DND-41 (cell line): ENCODE measurements at regions not wholly inside any gene's neighbourhood (a gene's known extent, or its start where the extent isn't known, plus 50 kb on each side); places are given as distances from the start of the nearest gene placed in this dataset.

Source experiments
- ATAC-seq: fragments of 200-7000 bp; cut with Tn5 transposase; 3 replicates; pipeline ENCODE4 v1.9.1; 2021; ENCODE audit warnings: low read depth; ENCODE audit not compliant: insufficient read depth
- DNase-seq: peaks from one replicate; pipeline ENCODE4 v3.0.0-alpha.2; 2020
- H2AFZ ChIP-seq: 2 replicates; pipeline ENCODE4 v1.6.0; 2012; ENCODE audit warnings: low read depth, low read length
- H3K27ac ChIP-seq: 2 replicates; pipeline ENCODE4 v1.5.1; 2012; ENCODE audit warnings: low read length, inconsistent platforms
- H3K27me3 ChIP-seq: fragments of 200-600 bp; sonication (generic); 2 replicates; pipeline ENCODE4 v1.6.0; 2012; ENCODE audit warnings: low read length, mild to moderate bottlenecking, inconsistent platforms; ENCODE audit not compliant: insufficient read depth, poor library complexity
- H3K36me3 ChIP-seq: 2 replicates; pipeline ENCODE4 v1.5.1; 2012; ENCODE audit warnings: low read length, inconsistent platforms; ENCODE audit not compliant: insufficient read depth
- H3K4me1 ChIP-seq: 2 replicates; pipeline ENCODE4 v1.5.1; 2012; ENCODE audit warnings: mild to moderate bottlenecking, low read length; ENCODE audit not compliant: insufficient read depth
- H3K4me2 ChIP-seq: 2 replicates; pipeline ENCODE4 v1.6.0; 2012; ENCODE audit warnings: mild to moderate bottlenecking, moderate library complexity, low read length, inconsistent platforms; ENCODE audit not compliant: insufficient read depth
- H3K4me3 ChIP-seq, 2 experiments: fragments of 200-600 bp in 1 of 2; shearing (Covaris generic) in 1 of 2; 2 replicates each; pipeline ENCODE4 v1.5.1; 2012 to 2016; ENCODE audit warnings: inconsistent platforms in 2 of 2, low read length in 2 of 2, mild to moderate bottlenecking in 2 of 2, low read depth in 1 of 2, moderate library complexity in 1 of 2
- H3K79me2 ChIP-seq: 2 replicates; pipeline ENCODE4 v1.6.0; 2012; ENCODE audit warnings: low read length, inconsistent platforms; ENCODE audit not compliant: insufficient read depth
- H3K9ac ChIP-seq: 2 replicates; pipeline ENCODE4 v1.6.0; 2012; ENCODE audit warnings: low read depth, mild to moderate bottlenecking, inconsistent platforms, low read length, moderate library complexity
- H3K9me3 ChIP-seq: 2 replicates; pipeline ENCODE4 v1.5.1; 2012; ENCODE audit warnings: low read length, moderate library complexity, mild to moderate bottlenecking, inconsistent platforms; ENCODE audit not compliant: insufficient read depth, severe bottlenecking
- H4K20me1 ChIP-seq: 2 replicates; pipeline ENCODE4 v1.6.0; 2012; ENCODE audit warnings: low read length; ENCODE audit not compliant: insufficient read depth
- CTCF ChIP-seq: IDR thresholded peaks from 2 replicates; pipeline ENCODE4 v1.5.1; 2012; ENCODE audit warnings: borderline replicate concordance, low read length, moderate library complexity, mild to moderate bottlenecking; ENCODE audit not compliant: poor library complexity, severe bottlenecking; ENCODE audit errors: extremely low read depth
- EZH2 ChIP-seq: IDR thresholded peaks from 3 replicates; pipeline ENCODE4 v1.6.1; 2012; ENCODE audit warnings: borderline replicate concordance, low read depth, mild to moderate bottlenecking, moderate library complexity, low read length, inconsistent platforms; ENCODE audit not compliant: severe bottlenecking

GRCh38 chr7:109868215-109868860 lies 1222.6 kb upstream of the LRRN3 start:
- no peaks in the 10 kb centered on the region for H4K20me1 ChIP-seq
- ATAC-seq (no peak), DNase-seq (no peak)
- no peaks in the 10 kb centered on the region for H3K27me3 ChIP-seq
- no peak overlapping the region for H3K9ac ChIP-seq
- no peak overlapping the region for H3K4me3 ChIP-seq
- H3K79me2 ChIP-seq = no peaks in the 10 kb centered on the region
- H3K27ac ChIP-seq = no peak overlapping the region
- no peak for TF ChIP-seq EZH2
- TF ChIP-seq CTCF = no peak
- H3K4me1 ChIP-seq = no peaks in the 10 kb centered on the region
- no peaks in the 10 kb centered on the region for H3K36me3 ChIP-seq
- no peak overlapping the region for H3K4me2 ChIP-seq
- no peak overlapping the region for H2AFZ ChIP-seq
- H3K9me3 ChIP-seq = no peaks in the 10 kb centered on the region

- peak; percentile 42; the same call in 1 of the 3 replicates for ATAC-seq
- TF ChIP-seq EZH2 = no peak
- no peak for TF ChIP-seq CTCF
- Histone ChIP-seq H3K4me3 (no peak overlapping the region), H3K79me2 (no peaks in the 10 kb centered on the region), H3K27me3 (no peaks in the 10 kb centered on the region), H3K9ac (no peak overlapping the region), H3K36me3 (no peaks in the 10 kb centered on the region), H3K4me1 (no peaks in the 10 kb centered on the region), H3K9me3 (no peaks in the 10 kb centered on the region), H3K27ac (no peak overlapping the region), H3K4me2 (no peak overlapping the region), H4K20me1 (no peaks in the 10 kb centered on the region), H2AFZ (no peak overlapping the region)
- no peak for DNase-seq
Observed at GRCh38 chr7:109873296-109873695, 1217.6 kb upstream of the LRRN3 start.

GRCh38 chr7:109879287-109879828 lies 1211.6 kb upstream of the LRRN3 start:
- no peak overlapping the region for H3K4me3 ChIP-seq
- no peak for ATAC-seq
- no peak overlapping the region for H3K27ac ChIP-seq
- no peak overlapping the region for H2AFZ ChIP-seq
- H3K9me3 ChIP-seq = no peaks in the 10 kb centered on the region
- TF ChIP-seq EZH2 = no peak
- TF ChIP-seq CTCF = no peak
- DNase-seq = no peak
- no peaks in the 10 kb centered on the region for H3K79me2 ChIP-seq
- no peaks in the 10 kb centered on the region for H3K27me3 ChIP-seq
- H3K36me3 ChIP-seq = no peaks in the 10 kb centered on the region
- H3K4me2 ChIP-seq = no peak overlapping the region
- no peak overlapping the region for H3K9ac ChIP-seq
- H4K20me1 ChIP-seq = no peaks in the 10 kb centered on the region
- no peaks in the 10 kb centered on the region for H3K4me1 ChIP-seq
